Activated CD8-positive, alpha-beta memory T cell treated with anti-CD3 and anti-CD28 coated beads, Interleukin-2, amount 50 U/mL, for 48 hours (primary cell): ENCODE measurements at regions not wholly inside any gene's neighbourhood (a gene's known extent, or its start where the extent isn't known, plus 50 kb on each side); places are given as distances from the start of the nearest gene placed in this dataset.
A peak's percentile ranks its signal among the peaks of the same experiment; 100 is the strongest.
"Not testable (repeated sequence)": the region's sequence is repeated elsewhere in the genome, so short reads cannot be mapped to it uniquely, and the experiment has no call there.

Source experiments
- DNase-seq: peaks from one replicate; pipeline ENCODE4 v3.0.0-alpha.2; 2020

DNA sequence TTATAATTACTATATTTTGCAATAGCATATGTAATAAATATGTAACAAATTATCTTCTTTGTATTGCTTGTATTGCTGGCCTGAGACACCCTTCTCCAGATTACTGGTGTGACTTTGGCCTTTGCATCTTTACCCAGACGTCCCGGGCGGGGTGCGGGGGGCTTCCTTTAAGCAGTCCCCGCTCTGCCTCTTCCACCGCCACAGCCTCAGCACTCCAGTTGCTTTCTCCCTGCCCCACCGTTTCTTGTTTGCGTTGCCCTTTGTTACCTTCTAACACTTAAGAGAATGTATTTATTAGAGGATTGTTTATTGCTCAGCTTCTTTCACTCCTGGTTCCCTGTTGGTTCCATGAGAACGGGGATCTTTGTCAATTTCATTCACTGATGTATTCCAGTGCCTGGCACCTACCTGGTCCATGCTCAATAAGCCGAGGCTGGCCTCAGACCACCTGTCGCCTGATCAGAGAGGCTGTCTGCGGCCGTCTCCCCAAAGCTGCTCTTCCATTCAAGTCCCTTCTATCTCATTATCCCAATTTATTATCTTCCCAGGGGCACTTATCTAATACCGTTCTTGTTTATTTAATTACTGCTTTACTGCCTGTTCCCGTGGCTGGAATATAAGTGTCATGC is 100.5 kb upstream of the RFLNA start:
- DNase-seq = no peak

GRCh38 chr12:124194893-124195566 is 99.9 kb upstream of the RFLNA start:
- no peak for DNase-seq

- no peak for DNase-seq
These were observed 99.3 kb upstream of the RFLNA start for GRCh38 chr12:124195567-124195942.

DNA sequence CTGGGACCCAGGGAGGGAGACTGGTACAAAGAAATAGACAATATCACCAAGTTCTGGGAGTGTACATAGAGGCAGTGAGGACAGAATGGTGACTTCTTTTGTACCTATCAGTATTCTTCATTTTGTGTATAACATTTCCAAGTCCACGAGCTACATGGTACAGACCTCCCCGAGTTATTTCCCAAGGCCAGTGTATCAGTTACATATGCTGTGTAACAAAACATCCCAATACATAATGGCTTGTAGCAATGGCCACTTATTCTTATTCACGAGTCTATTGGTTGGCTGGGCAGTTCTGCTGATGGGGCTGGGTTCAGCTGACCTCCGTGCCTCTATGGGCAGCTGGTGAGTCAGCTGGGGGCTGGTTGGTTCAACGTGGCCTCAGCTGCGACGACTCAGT is 98.7 kb upstream of the RFLNA start:
- DNase-seq = no peak

- DNase-seq = no peak
These were observed 93.6 kb upstream of the RFLNA start for GRCh38 chr12:124201248-124201647.

GRCh38 chr12:124203176-124203575 is 91.7 kb upstream of the RFLNA start:
- no peak for DNase-seq

DNA sequence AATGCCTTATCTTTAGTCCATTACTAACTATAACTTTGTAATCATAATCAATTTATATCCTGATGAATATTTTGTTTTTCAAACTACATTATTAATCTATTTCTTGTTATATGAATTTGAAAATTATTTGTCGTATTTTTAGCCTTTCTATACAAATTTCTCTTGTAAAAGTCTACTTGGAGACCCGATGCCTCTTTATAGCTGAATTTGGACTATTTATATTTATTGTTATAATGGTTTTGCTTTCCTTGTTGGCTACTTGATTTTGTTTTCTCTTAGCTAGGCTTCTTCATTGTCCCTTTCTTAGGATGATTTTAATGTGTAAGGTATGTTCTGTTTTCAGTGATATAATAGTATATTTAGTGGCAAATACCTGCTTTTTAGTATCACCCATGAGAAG is 89.5 kb upstream of the RFLNA start:
- no peak for DNase-seq

DNA sequence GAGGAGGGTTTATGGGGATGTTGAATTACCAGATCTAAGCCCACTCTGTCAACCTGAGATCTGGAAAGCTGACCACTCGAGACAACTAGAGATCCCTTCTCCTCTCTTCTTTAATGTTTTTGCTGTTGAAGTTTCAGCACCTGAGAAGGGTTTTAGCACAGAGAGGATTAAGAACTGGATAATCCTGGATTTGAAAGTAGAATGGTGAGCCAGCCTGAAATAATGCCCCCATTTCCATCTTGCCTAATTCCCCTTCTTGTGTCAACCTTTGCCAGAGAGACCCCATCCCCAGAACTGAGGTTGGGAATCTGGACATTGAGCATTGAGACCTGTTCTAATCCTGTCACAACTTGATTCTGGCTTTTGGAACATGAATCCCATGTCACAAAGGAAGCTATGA is 87.8 kb upstream of the RFLNA start:
- no peak for DNase-seq

DNA sequence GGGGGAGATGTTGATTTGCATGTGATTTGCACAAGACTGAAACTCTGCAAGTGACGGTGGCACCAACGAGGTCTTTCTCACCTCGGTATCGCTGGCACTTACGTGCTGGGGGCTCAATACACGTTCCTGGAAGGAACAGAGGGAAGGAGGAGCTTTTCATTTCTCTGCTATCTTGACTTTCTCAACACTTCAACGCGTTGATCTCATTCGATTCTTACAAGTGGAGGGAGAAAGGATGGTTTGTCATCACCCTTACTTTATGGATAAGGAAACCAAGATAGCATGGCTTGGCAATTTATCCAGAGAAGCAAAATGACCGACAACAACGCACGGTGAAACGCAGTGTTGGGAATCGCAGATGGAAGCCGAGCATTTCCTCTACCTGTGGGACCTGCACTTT is 87.3 kb upstream of the RFLNA start:
- DNase-seq = no peak

DNA sequence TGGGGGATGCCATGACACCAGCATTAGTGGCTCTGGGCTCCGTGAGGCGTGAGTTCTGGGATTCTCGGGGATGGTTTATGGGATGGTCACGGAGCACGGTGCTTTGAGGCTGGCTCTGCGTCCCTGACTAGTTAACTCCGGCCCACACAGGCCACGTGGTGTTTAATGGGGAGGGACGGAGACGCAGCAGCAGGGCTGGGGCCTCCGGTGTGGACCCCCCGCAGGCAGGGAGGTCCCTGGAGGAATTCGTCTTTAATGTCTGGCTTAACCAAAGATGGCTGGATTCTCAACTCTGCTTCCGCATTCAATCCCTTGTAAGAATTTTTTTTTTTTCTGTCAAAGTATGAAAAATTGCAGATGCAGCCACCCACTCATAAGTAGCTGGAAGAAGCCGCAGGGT is 86.4 kb upstream of the RFLNA start:
- no peak for DNase-seq

GRCh38 chr12:124210991-124211577 is 83.8 kb upstream of the RFLNA start:
- DNase-seq = no peak

DNA sequence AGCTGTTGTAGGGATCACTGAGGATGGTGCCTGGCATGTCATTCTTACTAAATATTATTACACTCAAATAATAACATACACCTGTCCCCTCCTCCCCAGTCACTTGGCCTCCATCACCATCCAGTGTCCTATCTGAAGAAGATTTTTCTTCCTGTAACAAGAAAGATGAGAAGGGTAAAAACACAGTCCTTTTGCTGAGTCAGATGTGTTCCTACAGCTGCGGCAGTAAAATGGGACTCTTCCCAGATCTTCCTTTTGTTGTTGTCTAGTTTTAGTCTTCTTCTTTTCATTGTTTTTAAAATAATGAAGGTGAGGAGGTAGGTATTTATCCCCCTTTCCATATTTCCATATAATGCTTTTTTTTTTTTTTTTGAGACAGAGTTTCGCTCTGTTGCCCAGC is 83.1 kb upstream of the RFLNA start:
- no peak for DNase-seq

GRCh38 chr12:124213666-124214347 is 81.1 kb upstream of the RFLNA start:
- DNase-seq = no peak

DNA sequence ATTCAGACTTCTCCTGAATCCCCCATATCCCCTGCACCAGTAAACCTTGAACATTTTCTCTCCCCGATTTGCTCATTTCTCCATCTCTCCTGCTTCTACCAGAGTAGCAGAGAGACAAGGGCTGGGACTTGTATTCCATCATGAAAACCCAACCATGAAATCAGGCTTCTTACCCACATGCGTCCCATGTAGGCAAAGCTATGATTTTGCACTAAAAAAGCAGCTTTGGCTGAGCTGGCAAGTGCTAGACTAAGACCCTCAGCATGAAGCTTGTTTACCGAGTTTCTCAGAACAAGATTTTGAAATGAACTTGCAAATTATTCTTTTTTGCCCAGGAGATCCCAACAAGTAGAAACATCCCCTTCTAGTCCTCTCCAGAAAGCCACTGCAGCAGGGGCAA is 80.3 kb upstream of the RFLNA start:
- DNase-seq = no peak

- DNase-seq = no peak
These were observed 77.9 kb upstream of the RFLNA start for GRCh38 chr12:124216966-124217365.

DNA sequence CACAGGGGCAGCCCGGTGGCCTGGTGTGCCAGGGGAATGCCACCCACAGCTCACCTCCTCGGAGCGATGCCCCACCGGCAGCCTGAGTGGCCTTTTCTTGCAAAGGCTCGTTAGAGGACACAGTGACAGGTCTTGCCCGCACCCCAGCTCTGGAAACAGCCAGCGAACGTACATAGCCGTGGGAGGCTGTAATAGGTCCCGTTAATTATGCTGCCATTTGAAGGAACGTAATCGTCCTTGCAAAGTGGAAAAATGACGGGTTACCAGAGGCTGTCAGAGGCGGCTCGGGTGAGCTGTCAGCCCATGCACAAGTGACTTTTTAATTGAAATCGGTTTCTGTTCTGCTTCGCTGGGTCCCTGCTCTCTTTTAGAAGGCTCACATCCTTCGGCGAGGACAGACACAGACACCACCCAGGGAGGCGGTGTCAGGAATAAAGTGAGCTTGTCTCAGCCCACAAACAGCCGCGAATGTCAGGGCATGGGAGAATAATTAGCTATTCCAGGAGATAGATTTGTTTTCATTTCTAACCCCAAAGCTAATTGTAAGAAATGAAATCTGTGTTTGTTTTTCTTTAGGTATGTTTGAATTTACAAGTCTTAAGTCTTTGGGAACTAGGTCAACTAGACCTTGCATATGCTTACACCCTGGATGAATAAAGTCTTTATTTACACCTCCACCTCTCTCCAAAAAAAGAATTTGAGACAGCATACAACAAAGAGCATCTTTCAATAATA is 77.2 kb upstream of the RFLNA start:
- DNase-seq = no peak

GRCh38 chr12:124218243-124218560 is 76.7 kb upstream of the RFLNA start:
- no peak for DNase-seq

GRCh38 chr12:124218650-124219049 is 76.2 kb upstream of the RFLNA start:
- DNase-seq = not testable (repeated sequence)

DNA sequence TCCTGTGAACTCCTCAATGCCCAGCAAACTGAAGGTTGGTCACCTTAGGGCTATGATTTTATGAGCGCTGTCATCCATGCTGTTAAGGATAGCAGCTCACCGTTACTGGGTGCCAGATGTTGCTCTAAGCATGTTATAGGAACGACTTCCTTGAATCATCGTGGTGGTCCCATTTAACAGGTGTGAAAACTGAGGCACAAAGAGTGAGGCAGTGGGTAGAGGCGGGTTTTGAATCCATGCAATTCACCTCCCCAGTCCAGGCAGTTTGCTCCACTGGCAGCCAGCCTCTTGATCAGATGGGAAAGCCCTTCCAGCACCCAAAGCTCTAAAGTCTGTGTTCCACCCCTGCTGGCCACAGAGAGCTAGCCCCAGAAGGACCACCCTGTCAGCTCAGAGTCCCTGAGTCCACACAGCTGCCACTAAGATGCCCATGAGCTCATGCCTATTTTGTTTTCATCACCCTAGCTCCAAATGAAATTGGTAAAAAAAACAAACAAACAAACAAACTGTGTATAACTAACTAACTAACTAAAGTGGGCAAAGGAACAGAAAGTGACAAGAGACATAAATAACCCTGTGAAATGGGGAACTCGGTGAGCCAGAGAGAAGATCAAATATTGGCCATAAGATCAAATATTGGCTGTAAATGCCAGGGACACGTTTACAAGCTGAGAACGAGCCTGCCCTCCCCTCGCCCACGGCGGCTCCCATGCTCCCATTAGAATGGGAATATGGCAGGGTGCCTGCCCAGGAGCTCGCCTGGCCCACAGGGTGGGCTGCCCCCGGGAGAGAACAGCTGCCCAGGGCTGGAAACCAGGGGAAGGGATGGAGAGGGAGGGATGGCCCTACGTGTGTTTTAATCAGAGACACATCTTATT is 72.3 kb upstream of the RFLNA start:
- DNase-seq = no peak

- DNase-seq = peak; percentile 56
These were observed 71.2 kb upstream of the RFLNA start for GRCh38 chr12:124223733-124224138.

DNA sequence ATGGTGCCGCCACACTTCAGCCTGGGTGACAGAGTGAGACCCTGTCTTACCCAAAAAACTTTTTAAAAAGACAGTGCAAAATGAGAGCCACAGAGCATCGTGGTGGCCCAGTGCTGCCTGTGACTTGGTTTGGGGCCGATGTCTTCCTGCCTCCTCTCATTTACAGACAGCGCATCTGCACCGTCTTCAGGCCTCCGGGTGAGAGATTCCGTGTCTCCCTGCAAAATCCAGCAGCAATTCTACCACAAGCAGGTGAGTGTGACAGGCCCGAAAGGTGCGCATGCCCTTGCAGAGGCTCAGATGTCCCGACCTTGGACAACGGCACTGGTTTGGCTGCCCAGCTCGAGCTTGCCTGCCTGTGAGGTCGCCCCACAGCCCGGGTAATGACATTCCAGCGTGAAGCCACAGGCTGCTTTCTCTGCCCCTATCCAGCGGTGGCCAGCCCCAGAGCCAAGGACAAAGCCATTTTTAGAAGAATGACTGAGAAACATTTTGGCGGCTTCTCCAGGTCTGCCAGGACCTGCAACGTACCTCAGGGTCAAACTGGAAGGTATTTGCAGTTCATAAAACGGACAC is 70.3 kb upstream of the RFLNA start:
- no peak for DNase-seq

GRCh38 chr12:124225730-124226129 is 69.2 kb upstream of the RFLNA start:
- no peak for DNase-seq
